MM.1S (cell line): ENCODE measurements at regions not wholly inside any gene's neighbourhood (a gene's known extent, or its start where the extent isn't known, plus 50 kb on each side); places are given as distances from the start of the nearest gene placed in this dataset.
A peak's percentile ranks its signal among the peaks of the same experiment; 100 is the strongest.
"Not testable (repeated sequence)": the region's sequence is repeated elsewhere in the genome, so short reads cannot be mapped to it uniquely, and the experiment has no call there.

Source experiments
- DNase-seq: peaks from one replicate; pipeline ENCODE4 v3.0.0-alpha.2; 2015
- H2AFZ ChIP-seq: fragments of 300-600 bp; sonication (generic); 2 replicates; pipeline ENCODE4 v1.6.0; 2016; ENCODE audit warnings: antibody characterized with exemption, low read length
- H3F3A ChIP-seq: fragments of 300-600 bp; sonication (generic); 2 replicates; pipeline ENCODE4 v1.6.1; 2016; ENCODE audit warnings: mild to moderate bottlenecking, antibody characterized with exemption, low read length, moderate library complexity, mixed read lengths; ENCODE audit not compliant: insufficient read depth
- H3K27ac ChIP-seq: fragments of 300-600 bp; sonication (generic); 2 replicates; pipeline ENCODE4 v1.5.1; 2016; ENCODE audit warnings: mild to moderate bottlenecking, low read length
- H3K27me3 ChIP-seq: fragments of 300-600 bp; sonication (generic); replicated peaks from 2 replicates; pipeline ENCODE4 v1.6.0; 2016; ENCODE audit warnings: low read length; ENCODE audit not compliant: insufficient read depth
- H3K36me3 ChIP-seq: fragments of 300-600 bp; sonication (generic); replicated peaks from 2 replicates; pipeline ENCODE4 v1.6.1; 2016; ENCODE audit warnings: mild to moderate bottlenecking, low read length, mixed read lengths; ENCODE audit not compliant: insufficient read depth
- H3K4me1 ChIP-seq: fragments of 300-600 bp; sonication (generic); 2 replicates; pipeline ENCODE4 v1.6.1; 2016; ENCODE audit warnings: low read length, mixed read lengths
- H3K4me2 ChIP-seq: fragments of 300-600 bp; sonication (generic); 2 replicates; pipeline ENCODE4 v1.6.0; 2016; ENCODE audit warnings: low read depth, low read length
- H3K4me3 ChIP-seq: fragments of 300-600 bp; sonication (generic); 2 replicates; pipeline ENCODE4 v1.5.1; 2016; ENCODE audit warnings: low read length, mixed read lengths
- H3K79me2 ChIP-seq: fragments of 300-600 bp; sonication (generic); 2 replicates; pipeline ENCODE4 v1.6.1; 2016; ENCODE audit warnings: mixed run types, low read length, mixed read lengths
- H3K9ac ChIP-seq: fragments of 300-600 bp; sonication (generic); 2 replicates; pipeline ENCODE4 v1.6.1; 2016; ENCODE audit warnings: low read length, mixed read lengths
- H3K9me2 ChIP-seq: fragments of 300-600 bp; sonication (generic); replicated peaks from 2 replicates; pipeline ENCODE4 v1.6.1; 2016; ENCODE audit warnings: mild to moderate bottlenecking, low read length, mixed read lengths; ENCODE audit not compliant: insufficient read depth
- H3K9me3 ChIP-seq: fragments of 300-600 bp; sonication (generic); replicated peaks from 2 replicates; pipeline ENCODE4 v1.6.1; 2016; ENCODE audit warnings: mild to moderate bottlenecking, low read length, mixed read lengths; ENCODE audit not compliant: insufficient read depth
- H4K20me1 ChIP-seq: fragments of 300-600 bp; sonication (generic); 2 replicates; pipeline ENCODE4 v1.6.1; 2016; ENCODE audit warnings: mild to moderate bottlenecking, low read length, moderate library complexity, mixed read lengths; ENCODE audit not compliant: insufficient read depth

- H3K36me3 ChIP-seq, H3K9ac ChIP-seq, H3K79me2 ChIP-seq, H4K20me1 ChIP-seq, H3K4me3 ChIP-seq, DNase-seq, H3F3A ChIP-seq, H3K9me2 ChIP-seq, H3K27me3 ChIP-seq, H2AFZ ChIP-seq, H3K9me3 ChIP-seq: not testable (repeated sequence)
- Histone ChIP-seq H3K4me1 (peaks cover 23% of the 10 kb centered on the region; the same call in 1 of the 2 replicates), H3K4me2 (peak overlapping the region; percentile 0; the same call in 1 of the 2 replicates), H3K27ac (peak overlapping the region; percentile 7; the same call in 1 of the 2 replicates)
Measured at GRCh38 chr15:20211508-20211907, 330.1 kb downstream of the GOLGA6L6 start.

GRCh38 chr15:20209973-20210372 lies 331.6 kb downstream of the GOLGA6L6 start:
- H3K9me2 ChIP-seq, H3K9ac ChIP-seq, H3K27me3 ChIP-seq, H3K27ac ChIP-seq, H3K36me3 ChIP-seq, DNase-seq, H3K4me3 ChIP-seq, H4K20me1 ChIP-seq, H3K4me2 ChIP-seq, H3K9me3 ChIP-seq, H2AFZ ChIP-seq, H3K79me2 ChIP-seq, H3F3A ChIP-seq: not testable (repeated sequence)
- peaks cover 29% of the 10 kb centered on the region; the same call in 1 of the 2 replicates for H3K4me1 ChIP-seq

- H3K9me3 ChIP-seq, H3K4me3 ChIP-seq, H3K9me2 ChIP-seq, H3F3A ChIP-seq, H3K27me3 ChIP-seq, H3K9ac ChIP-seq, DNase-seq, H4K20me1 ChIP-seq, H3K27ac ChIP-seq, H2AFZ ChIP-seq, H3K36me3 ChIP-seq, H3K79me2 ChIP-seq, H3K4me2 ChIP-seq: not testable (repeated sequence)
- H3K4me1 ChIP-seq = peaks cover 29% of the 10 kb centered on the region; the same call in 1 of the 2 replicates
Measured at GRCh38 chr15:20207607-20208006, 334.0 kb downstream of the GOLGA6L6 start.

GRCh38 chr15:20207198-20207597 lies 334.4 kb downstream of the GOLGA6L6 start:
- H3K27me3 ChIP-seq, H3F3A ChIP-seq, H3K4me3 ChIP-seq, H3K9me3 ChIP-seq, H3K79me2 ChIP-seq, H3K4me2 ChIP-seq, H3K9ac ChIP-seq, H2AFZ ChIP-seq, DNase-seq, H3K9me2 ChIP-seq, H4K20me1 ChIP-seq, H3K27ac ChIP-seq, H3K36me3 ChIP-seq: not testable (repeated sequence)
- peaks cover 27% of the 10 kb centered on the region; the same call in 1 of the 2 replicates for H3K4me1 ChIP-seq

- H3K4me3 ChIP-seq, H3K9me2 ChIP-seq, H3K9me3 ChIP-seq, H2AFZ ChIP-seq, H3K79me2 ChIP-seq, H3K9ac ChIP-seq, H3K36me3 ChIP-seq, H3K4me2 ChIP-seq, H4K20me1 ChIP-seq, H3K27me3 ChIP-seq, DNase-seq, H3K27ac ChIP-seq, H3F3A ChIP-seq: not testable (repeated sequence)
- H3K4me1 ChIP-seq = peaks cover 10% of the 10 kb centered on the region; the same call in 1 of the 2 replicates
Measured at GRCh38 chr15:20204177-20204866, 337.3 kb downstream of the GOLGA6L6 start.

GRCh38 chr15:20203649-20204150 lies 337.9 kb downstream of the GOLGA6L6 start:
- not testable (repeated sequence) for H3K79me2 ChIP-seq, H3F3A ChIP-seq, H3K27ac ChIP-seq, H3K27me3 ChIP-seq, H2AFZ ChIP-seq, H3K9me3 ChIP-seq, H4K20me1 ChIP-seq, H3K9me2 ChIP-seq, DNase-seq, H3K9ac ChIP-seq, H3K4me2 ChIP-seq, H3K36me3 ChIP-seq, H3K4me3 ChIP-seq
- H3K4me1 ChIP-seq = peaks cover 10% of the 10 kb centered on the region; the same call in 1 of the 2 replicates
